ENCODE measurements at regions not wholly inside any gene's neighbourhood (a gene's known extent, or its start where the extent isn't known, plus 50 kb on each side); places are given as distances from the start of the nearest gene placed in this dataset.

- Histone ChIP-seq H3K9ac (ENCODE audit: low read length) (no peak overlapping the region), H3K36me3 (ENCODE audit: insufficient read depth, low read length) (no peaks in the 10 kb centered on the region), H3K27me3 (ENCODE audit: insufficient read depth, low read length) (peaks cover 6% of the 10 kb centered on the region; the same call in 1 of the 2 replicates), H3K4me1 (ENCODE audit: insufficient read depth, low read length, severe bottlenecking) (no peaks in the 10 kb centered on the region), H3K4me3 (ENCODE audit: low read depth, low read length, poor library complexity, severe bottlenecking) (no peak overlapping the region), H3K79me2 (ENCODE audit: insufficient read depth, low read length) (no peaks in the 10 kb centered on the region), H3K27ac (ENCODE audit: low read depth, low read length, poor library complexity, severe bottlenecking) (no peak overlapping the region), H3K9me2 (ENCODE audit: low read depth, low read length) (no peaks in the 10 kb centered on the region), H3K4me2 (ENCODE audit: low read length) (no peak overlapping the region), H3F3A (ENCODE audit: insufficient read depth, low read length) (no peaks in the 10 kb centered on the region), H2AFZ (ENCODE audit: low read length) (no peak overlapping the region), H3K9me3 (ENCODE audit: low read length) (no peaks in the 10 kb centered on the region), H4K20me1 (ENCODE audit: insufficient read depth, low read length) (no peaks in the 10 kb centered on the region)
- TF ChIP-seq EZH2 (IDR thresholded peaks at IDR 0.05; ENCODE audit: borderline replicate concordance, low read length) (no peak), CTCF (IDR thresholded peaks at IDR 0.05; ENCODE audit: low read length) (no peak)
Measured at GRCh38 chr15:66981771-66982170, 83.6 kb upstream of the SMAD3 start.

- Histone ChIP-seq H3K4me2 (ENCODE audit: low read length) (no peak overlapping the region), H3K27me3 (ENCODE audit: insufficient read depth, low read length) (peaks cover 6% of the 10 kb centered on the region; the same call in 1 of the 2 replicates), H3K27ac (ENCODE audit: low read depth, low read length, poor library complexity, severe bottlenecking) (no peak overlapping the region), H3K4me3 (ENCODE audit: low read depth, low read length, poor library complexity, severe bottlenecking) (no peak overlapping the region), H3K9me2 (ENCODE audit: low read depth, low read length) (no peaks in the 10 kb centered on the region), H3K9ac (ENCODE audit: low read length) (no peak overlapping the region), H3K9me3 (ENCODE audit: low read length) (no peaks in the 10 kb centered on the region), H3F3A (ENCODE audit: insufficient read depth, low read length) (no peaks in the 10 kb centered on the region), H4K20me1 (ENCODE audit: insufficient read depth, low read length) (no peaks in the 10 kb centered on the region), H3K79me2 (ENCODE audit: insufficient read depth, low read length) (no peaks in the 10 kb centered on the region), H3K36me3 (ENCODE audit: insufficient read depth, low read length) (no peaks in the 10 kb centered on the region), H3K4me1 (ENCODE audit: insufficient read depth, low read length, severe bottlenecking) (no peaks in the 10 kb centered on the region), H2AFZ (ENCODE audit: low read length) (no peak overlapping the region)
- no peak for TF ChIP-seq CTCF (IDR thresholded peaks at IDR 0.05; ENCODE audit: low read length)
- no peak for TF ChIP-seq EZH2 (IDR thresholded peaks at IDR 0.05; ENCODE audit: borderline replicate concordance, low read length)
Measured at GRCh38 chr15:66982250-66982649, 83.2 kb upstream of the SMAD3 start.

DNA sequence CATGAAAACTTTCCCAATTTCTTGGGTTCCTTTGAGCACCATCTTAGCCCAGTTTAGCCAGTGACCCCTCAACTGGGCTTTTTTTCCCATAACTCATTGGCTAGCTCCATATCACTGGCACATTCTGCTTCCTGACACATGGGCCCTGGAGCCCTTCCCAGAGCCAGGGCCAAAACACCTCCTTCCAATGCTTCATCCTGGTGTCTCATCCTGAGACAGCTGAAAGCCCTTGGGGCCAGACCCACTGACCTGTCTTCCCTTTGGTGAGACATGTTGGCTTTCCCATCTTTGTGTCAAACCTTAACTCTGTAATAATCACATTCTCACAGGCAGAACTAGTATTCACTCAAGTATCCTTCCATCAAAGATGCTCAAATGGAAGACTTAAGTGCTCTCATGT is 82.6 kb upstream of the SMAD3 start:
- Histone ChIP-seq H3K9me3 (ENCODE audit: low read length) (no peaks in the 10 kb centered on the region), H3K4me1 (ENCODE audit: insufficient read depth, low read length, severe bottlenecking) (no peaks in the 10 kb centered on the region), H3K36me3 (ENCODE audit: insufficient read depth, low read length) (no peaks in the 10 kb centered on the region), H2AFZ (ENCODE audit: low read length) (no peak overlapping the region), H3K27ac (ENCODE audit: low read depth, low read length, poor library complexity, severe bottlenecking) (no peak overlapping the region), H3K9ac (ENCODE audit: low read length) (no peak overlapping the region), H3K4me2 (ENCODE audit: low read length) (no peak overlapping the region), H4K20me1 (ENCODE audit: insufficient read depth, low read length) (no peaks in the 10 kb centered on the region), H3K27me3 (ENCODE audit: insufficient read depth, low read length) (peaks cover 6% of the 10 kb centered on the region; the same call in 1 of the 2 replicates), H3K9me2 (ENCODE audit: low read depth, low read length) (no peaks in the 10 kb centered on the region), H3F3A (ENCODE audit: insufficient read depth, low read length) (no peaks in the 10 kb centered on the region), H3K79me2 (ENCODE audit: insufficient read depth, low read length) (no peaks in the 10 kb centered on the region), H3K4me3 (ENCODE audit: low read depth, low read length, poor library complexity, severe bottlenecking) (no peak overlapping the region)
- TF ChIP-seq EZH2 (IDR thresholded peaks at IDR 0.05; ENCODE audit: borderline replicate concordance, low read length) (no peak), CTCF (IDR thresholded peaks at IDR 0.05; ENCODE audit: low read length) (no peak)
